BJ (cell line): ENCODE measurements at regions not wholly inside any gene's neighbourhood (a gene's known extent, or its start where the extent isn't known, plus 50 kb on each side); places are given as distances from the start of the nearest gene placed in this dataset.

Source experiments
- CTCF ChIA-PET: fragments of 350-600 bp; formaldehyde crosslinking; extraction: SDS; loops from one replicate; lab custom pipeline; 2021; ENCODE audit warnings: antibody characterized with exemption, inconsistent platforms; lab: Yijun Ruan, JAX
- POLR2A ChIA-PET: fragments of 300-600 bp; sonication (Branson Sonifier 250); formaldehyde crosslinking; extraction: SDS; loops from one replicate; lab custom pipeline; 2021; ENCODE audit warnings: antibody characterized with exemption; lab: Charles Lee
- DNase-seq: peaks from one replicate; pipeline ENCODE4 v3.0.0-alpha.2; 2011; ENCODE audit warnings: low read depth
- H3K27me3 ChIP-seq: 2 replicates; pipeline ENCODE4 v1.6.0; 2011; ENCODE audit warnings: low read length; ENCODE audit not compliant: control insufficient read depth, insufficient read depth
- H3K36me3 ChIP-seq: 2 replicates; pipeline ENCODE4 v1.5.1; 2011; ENCODE audit warnings: low read length; ENCODE audit not compliant: control insufficient read depth, insufficient read depth
- H3K4me3 ChIP-seq: 2 replicates; pipeline ENCODE4 v1.5.1; 2011; ENCODE audit warnings: low read depth, mild to moderate bottlenecking, control low read depth, low read length
- CTCF ChIP-seq: IDR thresholded peaks from 2 replicates; pipeline ENCODE4 v1.5.1; 2011; ENCODE audit warnings: low read depth, mild to moderate bottlenecking, control low read depth, inconsistent platforms, low read length, moderate library complexity; ENCODE audit not compliant: insufficient read depth

- no peaks in the 10 kb centered on the region for H3K36me3 ChIP-seq
- H3K4me3 ChIP-seq: no peak overlapping the region
- DNase-seq: no peak
- POLR2A ChIA-PET: no interaction called here
- no peaks in the 10 kb centered on the region for H3K27me3 ChIP-seq
- TF ChIP-seq CTCF: no peak
- CTCF ChIA-PET: no interaction called here
Measured at GRCh38 chr5:30051976-30052375, 1141.5 kb upstream of the CDH6 start.

GRCh38 chr5:30050056-30050815 is 1143.2 kb upstream of the CDH6 start:
- CTCF ChIA-PET: no interaction called here

GRCh38 chr5:30042677-30043076 is 1150.8 kb upstream of the CDH6 start:
- H3K4me3 ChIP-seq: no peak overlapping the region
- POLR2A ChIA-PET: no interaction called here
- no peaks in the 10 kb centered on the region for H3K27me3 ChIP-seq
- DNase-seq: no peak
- CTCF ChIA-PET: interaction anchor here (0.7 kb wide), 1 partner anchor 40 kb away, joined by 4 read pairs; no protein-coding TSS in a partner anchor
- no peaks in the 10 kb centered on the region for H3K36me3 ChIP-seq
- no peak for TF ChIP-seq CTCF

More at GRCh38 chr5:30050056-30050815, 1143.2 kb upstream of the CDH6 start:
- no peak for TF ChIP-seq CTCF
- H3K27me3 ChIP-seq: no peaks in the 10 kb centered on the region
- no peak for DNase-seq
- H3K36me3 ChIP-seq: no peaks in the 10 kb centered on the region
- H3K4me3 ChIP-seq: no peak overlapping the region
- POLR2A ChIA-PET: no interaction called here

GRCh38 chr5:30041831-30042385 is 1151.6 kb upstream of the CDH6 start:
- DNase-seq: no peak
- TF ChIP-seq CTCF: no peak
- Histone ChIP-seq H3K27me3 (no peaks in the 10 kb centered on the region), H3K36me3 (no peaks in the 10 kb centered on the region), H3K4me3 (no peak overlapping the region)
- ChIA-PET POLR2A (no interaction called here), CTCF (no interaction called here)

- DNase-seq: no peak
- no peaks in the 10 kb centered on the region for H3K36me3 ChIP-seq
- no peaks in the 10 kb centered on the region for H3K27me3 ChIP-seq
- no peak for TF ChIP-seq CTCF
- no peak overlapping the region for H3K4me3 ChIP-seq
- ChIA-PET POLR2A (no interaction called here), CTCF (no interaction called here)
Measured at GRCh38 chr5:30041291-30041690, 1152.2 kb upstream of the CDH6 start.
